Parathyroid adenoma (tissue), 2 donors: ENCODE measurements at regions not wholly inside any gene's neighbourhood (a gene's known extent, or its start where the extent isn't known, plus 50 kb on each side); places are given as distances from the start of the nearest gene placed in this dataset.
"Not testable (repeated sequence)": the region's sequence is repeated elsewhere in the genome, so short reads cannot be mapped to it uniquely, and the experiment has no call there.

ENCODE experiments used
- H2AFZ ChIP-seq: fragments of 300-600 bp; sonication (generic); one replicate; pipeline ENCODE4 v1.7.0; 2017; ENCODE audit warnings: antibody characterized with exemption, mild to moderate bottlenecking
- H3K27ac ChIP-seq: fragments of 300-600 bp; sonication (generic); one replicate; pipeline ENCODE4 v1.7.0; 2017
- H3K27me3 ChIP-seq: fragments of 300-600 bp; sonication (generic); one replicate; pipeline ENCODE4 v1.7.0; 2017; ENCODE audit warnings: low read length; ENCODE audit not compliant: control insufficient read depth, insufficient read depth
- H3K36me3 ChIP-seq: fragments of 300-600 bp; sonication (generic); one replicate; pipeline ENCODE4 v1.7.0; 2017; ENCODE audit warnings: low read length; ENCODE audit not compliant: control insufficient read depth, insufficient read depth
- H3K4me1 ChIP-seq: fragments of 300-600 bp; sonication (generic); one replicate; pipeline ENCODE4 v1.7.0; 2017; ENCODE audit warnings: control low read depth
- H3K4me2 ChIP-seq: fragments of 300-600 bp; sonication (generic); one replicate; pipeline ENCODE4 v1.7.0; 2017; ENCODE audit warnings: low read length
- H3K4me3 ChIP-seq: fragments of 300-600 bp; sonication (generic); one replicate; pipeline ENCODE4 v1.7.0; 2017; ENCODE audit warnings: low read depth, low read length
- H3K79me2 ChIP-seq: fragments of 300-600 bp; sonication (generic); one replicate; pipeline ENCODE4 v1.7.0; 2017; ENCODE audit warnings: control low read depth
- H3K9ac ChIP-seq: fragments of 300-600 bp; sonication (generic); one replicate; pipeline ENCODE4 v1.7.0; 2017; ENCODE audit warnings: mild to moderate bottlenecking
- H3K9me3 ChIP-seq: fragments of 300-600 bp; sonication (generic); one replicate; pipeline ENCODE4 v1.7.0; 2017; ENCODE audit warnings: low read length; ENCODE audit not compliant: control insufficient read depth
- TF ChIP-seq, protein P1 (sequence below): fragments of 300-600 bp; sonication (generic); IDR thresholded peaks from one replicate; pipeline ENCODE4 v1.7.0; 2017; ENCODE audit warnings: antibody characterized with exemption, mild to moderate bottlenecking
- donor health status: primary hyperparathyroidism.

DNA sequence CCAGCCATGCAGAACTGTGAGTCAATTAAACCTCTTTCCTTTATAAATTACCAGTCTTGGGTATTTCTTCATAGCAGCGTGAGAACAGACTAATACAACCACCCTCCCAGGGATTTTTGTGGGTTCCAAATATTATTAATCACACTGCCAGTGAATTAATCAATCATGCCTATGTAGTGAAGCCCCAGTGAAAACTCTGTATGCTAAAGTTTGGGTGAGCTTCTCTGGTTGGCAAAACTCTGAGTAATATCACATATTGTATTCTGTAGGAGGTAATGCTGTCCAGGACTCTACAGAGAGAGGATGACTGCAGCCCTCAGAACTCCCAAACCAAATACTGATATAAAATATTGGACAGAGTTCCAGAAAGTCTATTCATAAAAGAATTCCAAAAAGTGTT, 216.9 kb downstream of the RPAP3 start:
- no peak overlapping the region for H2AFZ ChIP-seq
- no peaks in the 10 kb centered on the region for H3K4me1 ChIP-seq

DNA sequence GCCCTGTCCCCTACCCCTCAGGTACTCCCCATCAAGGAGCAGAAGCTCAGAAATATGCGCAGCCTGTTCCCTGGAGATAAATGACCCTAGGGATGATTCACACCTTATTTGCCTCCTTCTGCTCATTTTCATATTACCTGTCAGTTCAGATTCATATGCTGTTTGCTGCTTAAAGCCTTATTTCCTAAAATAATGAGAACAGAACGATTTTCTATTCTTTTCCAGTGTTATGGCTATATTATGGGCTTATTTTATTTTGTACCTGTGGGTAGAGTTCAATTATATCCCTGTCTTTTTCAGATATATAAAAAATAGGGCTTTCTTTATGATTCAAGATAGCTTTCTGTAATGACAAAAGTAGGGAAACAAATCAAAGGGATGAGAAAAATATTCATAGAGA, 224.8 kb downstream of the RPAP3 start:
- Histone ChIP-seq H3K36me3 (no peaks in the 10 kb centered on the region), H3K9me3 (no peaks in the 10 kb centered on the region), H3K4me3 (no peak overlapping the region), H3K27ac (no peak overlapping the region), H3K4me1 (no peaks in the 10 kb centered on the region), H3K4me2 (no peak overlapping the region), H3K27me3 (no peaks in the 10 kb centered on the region), H3K79me2 (no peaks in the 10 kb centered on the region), H3K9ac (no peak overlapping the region), H2AFZ (no peak overlapping the region)
- TF ChIP-seq, protein P1, sequence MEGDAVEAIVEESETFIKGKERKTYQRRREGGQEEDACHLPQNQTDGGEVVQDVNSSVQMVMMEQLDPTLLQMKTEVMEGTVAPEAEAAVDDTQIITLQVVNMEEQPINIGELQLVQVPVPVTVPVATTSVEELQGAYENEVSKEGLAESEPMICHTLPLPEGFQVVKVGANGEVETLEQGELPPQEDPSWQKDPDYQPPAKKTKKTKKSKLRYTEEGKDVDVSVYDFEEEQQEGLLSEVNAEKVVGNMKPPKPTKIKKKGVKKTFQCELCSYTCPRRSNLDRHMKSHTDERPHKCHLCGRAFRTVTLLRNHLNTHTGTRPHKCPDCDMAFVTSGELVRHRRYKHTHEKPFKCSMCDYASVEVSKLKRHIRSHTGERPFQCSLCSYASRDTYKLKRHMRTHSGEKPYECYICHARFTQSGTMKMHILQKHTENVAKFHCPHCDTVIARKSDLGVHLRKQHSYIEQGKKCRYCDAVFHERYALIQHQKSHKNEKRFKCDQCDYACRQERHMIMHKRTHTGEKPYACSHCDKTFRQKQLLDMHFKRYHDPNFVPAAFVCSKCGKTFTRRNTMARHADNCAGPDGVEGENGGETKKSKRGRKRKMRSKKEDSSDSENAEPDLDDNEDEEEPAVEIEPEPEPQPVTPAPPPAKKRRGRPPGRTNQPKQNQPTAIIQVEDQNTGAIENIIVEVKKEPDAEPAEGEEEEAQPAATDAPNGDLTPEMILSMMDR = no peak

More for the DNA sequence above, 216.9 kb downstream of the RPAP3 start:
- Histone ChIP-seq H3K36me3 (no peaks in the 10 kb centered on the region), H3K4me2 (no peak overlapping the region), H3K27me3 (no peaks in the 10 kb centered on the region), H3K79me2 (no peaks in the 10 kb centered on the region), H3K9ac (no peak overlapping the region), H3K4me3 (no peak overlapping the region), H3K9me3 (no peaks in the 10 kb centered on the region), H3K27ac (no peak overlapping the region)
- TF ChIP-seq, protein P1 = no peak

DNA sequence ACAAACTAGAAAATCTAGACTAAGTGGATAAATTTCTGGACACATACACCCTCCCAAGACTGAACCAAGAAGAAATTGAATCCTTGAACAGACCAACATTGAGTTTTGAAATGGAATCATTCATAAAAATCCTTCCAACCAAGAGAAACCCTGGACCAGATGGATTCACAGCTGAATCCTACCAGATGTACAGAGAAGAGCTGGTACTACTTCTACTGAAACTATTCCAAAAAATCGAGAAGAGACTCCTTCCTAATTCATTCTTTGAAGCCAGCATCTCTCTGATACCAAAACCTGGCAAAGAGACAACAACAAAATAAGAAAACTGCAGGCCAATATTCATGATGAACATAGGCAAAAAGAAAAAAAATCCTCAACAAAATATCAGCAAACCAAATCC, 227.4 kb downstream of the RPAP3 start:
- H3K9me3 ChIP-seq = no peaks in the 10 kb centered on the region
- no peak overlapping the region for H3K4me2 ChIP-seq
- no peaks in the 10 kb centered on the region for H3K4me1 ChIP-seq
- no peak overlapping the region for H2AFZ ChIP-seq
- TF ChIP-seq, protein P1 = no peak
- no peak overlapping the region for H3K9ac ChIP-seq
- H3K4me3 ChIP-seq = no peak overlapping the region
- no peaks in the 10 kb centered on the region for H3K27me3 ChIP-seq
- H3K36me3 ChIP-seq = no peaks in the 10 kb centered on the region
- no peaks in the 10 kb centered on the region for H3K79me2 ChIP-seq
- H3K27ac ChIP-seq = no peak overlapping the region

DNA sequence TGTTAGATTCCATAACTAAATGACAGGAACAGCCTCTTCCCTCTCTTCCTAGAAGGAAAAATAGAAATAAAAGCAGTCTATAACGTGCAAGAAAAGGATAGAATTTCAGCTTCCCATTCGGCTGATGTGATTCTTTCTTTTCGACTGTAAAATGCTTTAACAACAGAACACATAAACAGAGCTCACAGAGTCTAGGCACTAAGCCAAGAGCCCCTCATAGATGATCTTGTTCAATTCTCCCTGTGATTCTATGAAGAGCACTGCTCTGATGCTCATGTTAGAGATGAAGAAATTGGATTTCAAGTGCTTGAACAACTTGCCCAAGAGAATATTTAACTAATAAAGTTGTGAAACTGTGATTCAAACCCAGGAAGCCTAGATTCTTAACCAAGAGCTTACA, 232.7 kb downstream of the RPAP3 start:
- Histone ChIP-seq H3K9me3 (no peaks in the 10 kb centered on the region), H3K9ac (no peak overlapping the region), H3K4me3 (no peak overlapping the region), H3K27me3 (no peaks in the 10 kb centered on the region), H3K36me3 (no peaks in the 10 kb centered on the region), H3K4me2 (no peak overlapping the region), H3K27ac (no peak overlapping the region), H3K4me1 (no peaks in the 10 kb centered on the region), H3K79me2 (no peaks in the 10 kb centered on the region), H2AFZ (no peak overlapping the region)
- TF ChIP-seq, protein P1 = no peak

DNA sequence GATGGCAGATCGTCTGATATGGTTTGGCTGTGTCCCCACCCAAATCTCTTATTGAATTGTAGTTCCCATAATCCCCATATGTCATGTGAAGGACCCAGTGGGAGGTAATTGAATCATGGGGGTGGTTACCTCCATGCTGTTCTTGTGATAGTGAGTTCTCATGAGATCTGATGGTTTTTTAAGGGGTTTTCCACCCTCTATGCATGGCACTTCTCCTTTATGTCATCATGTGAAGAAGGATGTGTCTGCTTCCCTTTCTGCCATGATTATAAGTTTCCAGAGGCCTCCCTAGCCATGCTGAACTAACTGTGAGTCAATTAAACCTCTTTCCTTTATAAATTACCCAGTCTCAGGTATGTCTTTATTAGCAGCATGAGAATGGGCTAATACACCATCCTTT, 235.5 kb downstream of the RPAP3 start:
- not testable (repeated sequence) for H3K4me2 ChIP-seq, H3K4me3 ChIP-seq, H3K36me3 ChIP-seq, H3K9ac ChIP-seq, H3K9me3 ChIP-seq, H3K27me3 ChIP-seq, H2AFZ ChIP-seq, H3K27ac ChIP-seq, H3K79me2 ChIP-seq, H3K4me1 ChIP-seq

DNA sequence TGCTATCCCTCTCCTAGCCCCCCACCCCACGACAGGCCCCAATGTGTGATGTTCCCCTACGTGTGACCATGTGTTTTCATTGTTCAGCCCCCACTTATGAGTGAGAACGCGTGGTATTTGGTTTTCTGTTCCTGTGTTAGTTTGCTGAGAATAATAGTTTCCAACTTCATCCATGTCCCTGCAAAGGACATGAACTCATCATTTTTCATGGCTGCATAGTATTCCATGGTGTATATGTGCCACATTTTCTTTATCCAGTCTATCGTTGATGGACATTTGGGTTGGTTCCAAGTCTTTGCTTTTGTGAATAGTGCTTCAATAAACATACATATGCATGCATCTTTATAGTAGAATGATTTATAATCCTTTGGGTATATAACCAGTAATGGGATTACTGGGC, 241.9 kb downstream of the RPAP3 start:
- H3K9ac ChIP-seq, H2AFZ ChIP-seq, H3K4me2 ChIP-seq, H3K36me3 ChIP-seq, H3K27ac ChIP-seq, H3K79me2 ChIP-seq, H3K4me3 ChIP-seq, H3K27me3 ChIP-seq, H3K4me1 ChIP-seq, H3K9me3 ChIP-seq: not testable (repeated sequence)
